AG04450 (cell line): ENCODE measurements at regions not wholly inside any gene's neighbourhood (a gene's known extent, or its start where the extent isn't known, plus 50 kb on each side); places are given as distances from the start of the nearest gene placed in this dataset.

Source experiments
- CTCF ChIA-PET: fragments of 300-600, 350-600 bp; formaldehyde crosslinking; extraction: SDS; loops from one replicate; lab custom pipeline; 2022; ENCODE audit warnings: antibody characterized with exemption, inconsistent platforms; lab: Charles Lee
- POLR2A ChIA-PET: fragments of 350-600 bp; formaldehyde crosslinking; extraction: SDS; loops from one replicate; lab custom pipeline; 2021; ENCODE audit warnings: antibody characterized with exemption, inconsistent platforms; lab: Yijun Ruan, JAX
- DNase-seq: peaks from one replicate; pipeline ENCODE4 v3.0.0-alpha.2; 2011; ENCODE audit warnings: low read depth, low spot score
- H3K27ac ChIP-seq: one replicate; pipeline ENCODE4 v1.5.1; 2012; ENCODE audit warnings: low read depth, low read length, control low read depth
- H3K27me3 ChIP-seq: one replicate; pipeline ENCODE4 v1.6.0; 2012; ENCODE audit warnings: low read length; ENCODE audit not compliant: control insufficient read depth, insufficient read depth
- H3K4me3 ChIP-seq: 2 replicates; pipeline ENCODE4 v1.5.1; 2011; ENCODE audit warnings: mild to moderate bottlenecking, low read depth, low read length, control low read depth
- H3K9me3 ChIP-seq: 2 replicates; pipeline ENCODE4 v1.5.1; 2012; ENCODE audit warnings: low read length; ENCODE audit not compliant: control insufficient read depth, insufficient read depth
- CTCF ChIP-seq: IDR thresholded peaks from 2 replicates; pipeline ENCODE4 v1.5.1; 2011; ENCODE audit warnings: low read depth, low read length, control low read depth, inconsistent platforms

GRCh38 chr10:4587466-4587865 lies 238.5 kb upstream of the AKR1E2 start:
- Histone ChIP-seq H3K27ac (no peak overlapping the region), H3K4me3 (no peak overlapping the region), H3K9me3 (no peaks in the 10 kb centered on the region), H3K27me3 (no peaks in the 10 kb centered on the region)
- ChIA-PET POLR2A (no interaction called here), CTCF (no interaction called here)
- TF ChIP-seq CTCF, result no peak
- no peak for DNase-seq

GRCh38 chr10:4586776-4587175 lies 239.2 kb upstream of the AKR1E2 start:
- Histone ChIP-seq H3K4me3 (no peak overlapping the region), H3K9me3 (no peaks in the 10 kb centered on the region), H3K27me3 (no peaks in the 10 kb centered on the region), H3K27ac (no peak overlapping the region)
- no peak for DNase-seq
- ChIA-PET POLR2A (no interaction called here), CTCF (no interaction called here)
- TF ChIP-seq CTCF, result no peak

DNA sequence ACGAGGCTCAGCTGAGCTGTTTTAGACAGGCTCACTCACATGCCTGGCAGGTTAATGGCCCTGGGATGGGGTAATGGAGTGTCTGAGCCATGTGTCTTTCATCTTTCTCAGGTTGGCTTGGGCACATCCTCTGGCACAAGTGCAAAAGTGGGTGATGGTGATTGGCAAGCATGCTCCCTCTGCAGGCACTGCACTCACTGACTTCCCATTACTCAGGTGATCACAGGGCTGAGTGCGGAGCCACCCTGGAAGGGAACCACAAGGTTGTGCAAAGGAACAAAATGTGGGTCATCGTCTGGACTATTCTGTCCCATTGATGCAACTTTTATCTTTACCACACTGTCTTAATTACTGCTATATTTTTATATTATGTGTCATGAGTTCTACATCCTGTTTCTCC lies 244.1 kb upstream of the AKR1E2 start:
- TF ChIP-seq CTCF, result no peak
- H3K4me3 ChIP-seq, result no peak overlapping the region
- H3K27me3 ChIP-seq, result no peaks in the 10 kb centered on the region
- CTCF ChIA-PET, result interaction anchor here (0.6 kb wide), 1 partner anchor 1147 kb away, joined by 3 read pairs; no protein-coding TSS in a partner anchor
- H3K27ac ChIP-seq, result no peak overlapping the region
- POLR2A ChIA-PET, result no interaction called here
- DNase-seq, result no peak
- no peaks in the 10 kb centered on the region for H3K9me3 ChIP-seq

DNA sequence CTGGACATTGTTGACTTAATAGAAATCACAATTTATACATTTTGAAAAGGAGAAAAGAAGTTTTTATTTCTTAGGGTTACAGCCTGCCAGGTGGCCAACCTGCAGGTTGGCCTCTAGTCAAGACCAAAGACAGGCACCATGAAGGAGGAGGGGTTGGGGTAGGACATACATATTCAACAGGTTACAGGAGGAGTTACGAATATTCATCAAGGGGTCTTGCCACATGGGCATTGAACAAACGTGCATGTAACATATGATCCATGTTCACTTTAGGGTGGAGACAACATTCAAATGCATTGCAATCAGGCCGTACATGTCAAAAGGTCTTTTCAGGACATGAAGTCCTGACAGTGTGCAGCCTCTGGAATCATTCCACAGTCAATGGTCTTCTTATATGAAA lies 246.2 kb upstream of the AKR1E2 start:
- CTCF ChIA-PET, result interaction anchor here (0.7 to 0.9 kb wide), 2 partner anchors 29 to 30 kb away, joined by 3 read pairs; no protein-coding TSS in a partner anchor
- POLR2A ChIA-PET, result no interaction called here
- Histone ChIP-seq H3K27me3 (no peaks in the 10 kb centered on the region), H3K4me3 (no peak overlapping the region), H3K9me3 (no peaks in the 10 kb centered on the region), H3K27ac (no peak overlapping the region)
- no peak for TF ChIP-seq CTCF
- no peak for DNase-seq

DNA sequence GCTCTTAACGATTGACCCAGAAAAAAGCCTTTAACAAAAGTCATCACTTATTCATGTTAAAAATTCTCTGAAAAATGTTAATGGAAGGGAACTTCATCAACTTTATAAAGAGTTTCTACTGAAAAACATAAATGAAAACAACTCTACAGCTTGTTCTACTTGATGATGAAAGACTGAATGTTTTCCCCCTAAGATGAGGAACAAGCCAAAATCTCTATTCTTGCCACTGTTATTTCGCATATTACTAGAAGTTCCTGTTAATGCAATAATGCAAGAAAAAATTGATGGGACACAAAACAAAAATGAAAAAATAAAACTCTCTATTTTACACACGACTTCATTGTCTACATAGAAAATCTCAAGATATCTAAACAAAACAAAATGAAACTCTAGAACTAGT lies 249.8 kb upstream of the AKR1E2 start:
- DNase-seq, result no peak
- Histone ChIP-seq H3K27me3 (no peaks in the 10 kb centered on the region), H3K27ac (no peak overlapping the region), H3K4me3 (no peak overlapping the region), H3K9me3 (no peaks in the 10 kb centered on the region)
- ChIA-PET CTCF (interaction anchor here (0.6 kb wide), 1 partner anchor 88 kb away, joined by 5 read pairs; no protein-coding TSS in a partner anchor), POLR2A (no interaction called here)
- no peak for TF ChIP-seq CTCF
